ENCODE measurements at regions not wholly inside any gene's neighbourhood (a gene's known extent, or its start where the extent isn't known, plus 50 kb on each side); places are given as distances from the start of the nearest gene placed in this dataset.

- H3K4me3 ChIP-seq, result no peak overlapping the region
- no peak overlapping the region for H3K27ac ChIP-seq
- no peaks in the 10 kb centered on the region for H3K36me3 ChIP-seq
- H3K27me3 ChIP-seq, result no peaks in the 10 kb centered on the region
- H3K9me3 ChIP-seq (replicated peaks in 1 of 11), result peaks cover 0 to 6% (median 0%) of the 10 kb centered on the region in 11 experiments; a peak in 1 of 22 replicates
- no peak for TF ChIP-seq Cebpa-rat (IDR thresholded peaks at IDR 0.05)
- H3K4me2 ChIP-seq, result no peak overlapping the region
- H3K9ac ChIP-seq, result no peak overlapping the region
- H4K20me1 ChIP-seq, result no peaks in the 10 kb centered on the region
- peaks cover 0 to 24% (median 10%) of the 10 kb centered on the region in 10 experiments; a peak in 15 of 20 replicates for H3K4me1 ChIP-seq
Observed at GRCh38 chr14:40296821-40297220, 864.6 kb upstream of the FBXO33 start.

- H3K4me2 ChIP-seq, result peak overlapping the region in 5 of 11 experiments; percentile 13 to 61 (median 42); a peak in 7 of 22 replicates
- H3K36me3 ChIP-seq, result no peaks in the 10 kb centered on the region
- H3K27ac ChIP-seq, result peak overlapping the region in 6 of 11 experiments; percentile 27 to 61 (median 55); a peak in 10 of 22 replicates
- H3K9ac ChIP-seq, result peak overlapping the region in 1 of 11 experiments; percentile 2; a peak in 1 of 22 replicates
- H3K9me3 ChIP-seq (replicated peaks in 1 of 11), result peaks cover 0 to 15% (median 3%) of the 10 kb centered on the region in 11 experiments; a peak in 3 of 22 replicates
- peaks cover 0 to 24% (median 10%) of the 10 kb centered on the region in 10 experiments; a peak in 15 of 20 replicates for H3K4me1 ChIP-seq
- H3K27me3 ChIP-seq, result no peaks in the 10 kb centered on the region
- H3K4me3 ChIP-seq, result no peak overlapping the region
- no peaks in the 10 kb centered on the region for H4K20me1 ChIP-seq
- TF ChIP-seq Cebpa-rat (IDR thresholded peaks at IDR 0.05), result no peak
Observed at GRCh38 chr14:40292664-40293063, 860.4 kb upstream of the FBXO33 start.

- no peak overlapping the region for H3K27ac ChIP-seq
- H3K27me3 ChIP-seq, result no peaks in the 10 kb centered on the region
- H4K20me1 ChIP-seq, result no peaks in the 10 kb centered on the region
- no peaks in the 10 kb centered on the region for H3K36me3 ChIP-seq
- no peak overlapping the region for H3K4me3 ChIP-seq
- no peaks in the 10 kb centered on the region for H3K4me1 ChIP-seq
- H3K9ac ChIP-seq, result no peak overlapping the region
- H3K4me2 ChIP-seq, result no peak overlapping the region
- TF ChIP-seq Cebpa-rat (IDR thresholded peaks at IDR 0.05), result no peak
- no peaks in the 10 kb centered on the region for H3K9me3 ChIP-seq (replicated peaks in 1 of 11)
Observed at GRCh38 chr14:40282196-40282595, 850.0 kb upstream of the FBXO33 start.

GRCh38 chr14:40280652-40281051 is 848.4 kb upstream of the FBXO33 start:
- Histone ChIP-seq H3K4me2 (no peak overlapping the region), H3K27ac (no peak overlapping the region), H4K20me1 (no peaks in the 10 kb centered on the region), H3K4me3 (no peak overlapping the region), H3K4me1 (no peaks in the 10 kb centered on the region), H3K36me3 (no peaks in the 10 kb centered on the region), H3K9me3 (replicated peaks in 1 of 11) (no peaks in the 10 kb centered on the region), H3K9ac (no peak overlapping the region), H3K27me3 (no peaks in the 10 kb centered on the region)
- TF ChIP-seq Cebpa-rat (IDR thresholded peaks at IDR 0.05), result no peak

GRCh38 chr14:40273417-40273816 is 841.2 kb upstream of the FBXO33 start:
- Histone ChIP-seq H3K27ac (no peak overlapping the region), H3K4me2 (no peak overlapping the region), H3K9me3 (replicated peaks in 1 of 11) (no peaks in the 10 kb centered on the region), H3K36me3 (no peaks in the 10 kb centered on the region), H3K4me1 (no peaks in the 10 kb centered on the region), H3K4me3 (no peak overlapping the region), H4K20me1 (no peaks in the 10 kb centered on the region), H3K9ac (no peak overlapping the region), H3K27me3 (no peaks in the 10 kb centered on the region)
- TF ChIP-seq Cebpa-rat (IDR thresholded peaks at IDR 0.05), result no peak

- Histone ChIP-seq H3K4me1 (no peaks in the 10 kb centered on the region), H3K4me3 (no peak overlapping the region), H3K9me3 (replicated peaks in 1 of 11) (no peaks in the 10 kb centered on the region), H3K27me3 (no peaks in the 10 kb centered on the region), H3K27ac (no peak overlapping the region), H4K20me1 (no peaks in the 10 kb centered on the region), H3K36me3 (no peaks in the 10 kb centered on the region), H3K9ac (no peak overlapping the region), H3K4me2 (no peak overlapping the region)
- TF ChIP-seq Cebpa-rat (IDR thresholded peaks at IDR 0.05), result no peak
Observed at GRCh38 chr14:40271480-40271879, 839.2 kb upstream of the FBXO33 start.

GRCh38 chr14:40269436-40269835 is 837.2 kb upstream of the FBXO33 start:
- Histone ChIP-seq H3K9ac (no peak overlapping the region), H3K36me3 (no peaks in the 10 kb centered on the region), H3K27ac (no peak overlapping the region), H3K27me3 (no peaks in the 10 kb centered on the region), H3K4me2 (no peak overlapping the region), H3K9me3 (replicated peaks in 1 of 11) (no peaks in the 10 kb centered on the region), H4K20me1 (no peaks in the 10 kb centered on the region), H3K4me3 (no peak overlapping the region), H3K4me1 (no peaks in the 10 kb centered on the region)
- no peak for TF ChIP-seq Cebpa-rat (IDR thresholded peaks at IDR 0.05)

- Histone ChIP-seq H3K9ac (no peak overlapping the region), H3K9me3 (replicated peaks in 1 of 11) (no peaks in the 10 kb centered on the region), H3K36me3 (no peaks in the 10 kb centered on the region), H3K4me2 (no peak overlapping the region), H3K27ac (no peak overlapping the region), H4K20me1 (no peaks in the 10 kb centered on the region), H3K4me1 (no peaks in the 10 kb centered on the region), H3K27me3 (no peaks in the 10 kb centered on the region), H3K4me3 (no peak overlapping the region)
- no peak for TF ChIP-seq Cebpa-rat (IDR thresholded peaks at IDR 0.05)
Observed at GRCh38 chr14:40268236-40268635, 836.0 kb upstream of the FBXO33 start.

- no peak overlapping the region for H3K9ac ChIP-seq
- H3K4me1 ChIP-seq, result no peaks in the 10 kb centered on the region
- no peaks in the 10 kb centered on the region for H3K36me3 ChIP-seq
- no peak for TF ChIP-seq Cebpa-rat (IDR thresholded peaks at IDR 0.05)
- H3K27me3 ChIP-seq, result no peaks in the 10 kb centered on the region
- no peak overlapping the region for H3K27ac ChIP-seq
- H3K4me3 ChIP-seq, result no peak overlapping the region
- H4K20me1 ChIP-seq, result no peaks in the 10 kb centered on the region
- H3K9me3 ChIP-seq (replicated peaks in 1 of 11), result no peaks in the 10 kb centered on the region
- no peak overlapping the region for H3K4me2 ChIP-seq
Observed at GRCh38 chr14:40265096-40265495, 832.9 kb upstream of the FBXO33 start.

GRCh38 chr14:40252817-40253447 is 820.7 kb upstream of the FBXO33 start:
- Histone ChIP-seq H3K36me3 (no peaks in the 10 kb centered on the region), H3K9me3 (replicated peaks in 1 of 11) (no peaks in the 10 kb centered on the region; a peak in 1 of 22 replicates), H3K27me3 (no peaks in the 10 kb centered on the region), H3K4me1 (no peaks in the 10 kb centered on the region), H3K4me2 (no peak overlapping the region), H3K9ac (no peak overlapping the region), H3K27ac (no peak overlapping the region), H3K4me3 (no peak overlapping the region), H4K20me1 (no peaks in the 10 kb centered on the region)
- TF ChIP-seq Cebpa-rat (IDR thresholded peaks at IDR 0.05), result no peak
